ENCODE measurements at regions not wholly inside any gene's neighbourhood (a gene's known extent, or its start where the extent isn't known, plus 50 kb on each side); places are given as distances from the start of the nearest gene placed in this dataset.
A peak's percentile ranks its signal among the peaks of the same experiment; 100 is the strongest.

DNA sequence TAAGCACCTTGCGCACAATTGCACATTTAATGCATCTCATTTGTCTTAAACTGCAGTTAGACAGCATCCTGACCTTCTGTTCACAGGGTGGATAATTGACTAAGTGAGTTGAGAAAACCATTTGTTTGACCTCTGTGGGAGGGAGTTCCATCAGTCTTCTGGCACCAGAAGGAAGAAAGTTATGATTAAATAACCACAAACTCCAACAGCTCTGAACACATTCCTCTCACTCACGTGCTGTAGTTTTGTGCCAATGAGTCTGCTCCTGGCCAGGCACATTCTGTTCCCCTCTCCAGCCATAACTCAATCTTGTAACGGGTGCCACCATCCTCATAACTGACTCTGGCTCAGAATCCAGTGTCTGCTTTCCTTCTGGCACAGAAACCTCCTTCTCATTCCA is 817.2 kb downstream of the SLITRK1 start:
- Histone ChIP-seq H3K79me2 (ENCODE audit: low read length) (no peaks in the 10 kb centered on the region), H3F3A (ENCODE audit: low read length, unreplicated experiment) (no peaks in the 10 kb centered on the region), H3K9me3 (ENCODE audit: low read length) (no peaks in the 10 kb centered on the region), H3K27me3 (ENCODE audit: low read length) (no peaks in the 10 kb centered on the region), H3K9me2 (replicated peaks; ENCODE audit: low read length) (no peaks in the 10 kb centered on the region), H3K36me3 (ENCODE audit: low read depth, low read length) (no peaks in the 10 kb centered on the region), H4K20me1 (ENCODE audit: low read length) (no peaks in the 10 kb centered on the region), H3K9ac (ENCODE audit: low read length) (no peak overlapping the region), H3K4me3 (ENCODE audit: low read length) (no peak overlapping the region), H3K4me1 (ENCODE audit: insufficient read depth, low read length) (no peaks in the 10 kb centered on the region), H3K4me2 (ENCODE audit: low read length) (no peak overlapping the region), H2AFZ (ENCODE audit: low read length) (no peak overlapping the region), H3K27ac (ENCODE audit: low read length) (no peak overlapping the region)
- TF ChIP-seq EZH2 (IDR thresholded peaks at IDR 0.05; ENCODE audit: low read length, unreplicated experiment): no peak
- TF ChIP-seq EZH2phosphoT487 (IDR thresholded peaks at IDR 0.05; ENCODE audit: borderline replicate concordance, low read length): no peak
- TF ChIP-seq, protein P1, sequence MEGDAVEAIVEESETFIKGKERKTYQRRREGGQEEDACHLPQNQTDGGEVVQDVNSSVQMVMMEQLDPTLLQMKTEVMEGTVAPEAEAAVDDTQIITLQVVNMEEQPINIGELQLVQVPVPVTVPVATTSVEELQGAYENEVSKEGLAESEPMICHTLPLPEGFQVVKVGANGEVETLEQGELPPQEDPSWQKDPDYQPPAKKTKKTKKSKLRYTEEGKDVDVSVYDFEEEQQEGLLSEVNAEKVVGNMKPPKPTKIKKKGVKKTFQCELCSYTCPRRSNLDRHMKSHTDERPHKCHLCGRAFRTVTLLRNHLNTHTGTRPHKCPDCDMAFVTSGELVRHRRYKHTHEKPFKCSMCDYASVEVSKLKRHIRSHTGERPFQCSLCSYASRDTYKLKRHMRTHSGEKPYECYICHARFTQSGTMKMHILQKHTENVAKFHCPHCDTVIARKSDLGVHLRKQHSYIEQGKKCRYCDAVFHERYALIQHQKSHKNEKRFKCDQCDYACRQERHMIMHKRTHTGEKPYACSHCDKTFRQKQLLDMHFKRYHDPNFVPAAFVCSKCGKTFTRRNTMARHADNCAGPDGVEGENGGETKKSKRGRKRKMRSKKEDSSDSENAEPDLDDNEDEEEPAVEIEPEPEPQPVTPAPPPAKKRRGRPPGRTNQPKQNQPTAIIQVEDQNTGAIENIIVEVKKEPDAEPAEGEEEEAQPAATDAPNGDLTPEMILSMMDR (conservative IDR thresholded peaks at IDR 0.05; ENCODE audit: low read depth, low read length): no peak
- no peak for ATAC-seq
- no peak for DNase-seq
- intact Hi-C loops (cut with micrococcal nuclease): no loop called here
- BruUV-seq (replicated peaks): no TSS peak
- CTCF ChIA-PET: no interaction called here
- POLR2A ChIA-PET (ENCODE audit: unreplicated experiment): no interaction called here

DNA sequence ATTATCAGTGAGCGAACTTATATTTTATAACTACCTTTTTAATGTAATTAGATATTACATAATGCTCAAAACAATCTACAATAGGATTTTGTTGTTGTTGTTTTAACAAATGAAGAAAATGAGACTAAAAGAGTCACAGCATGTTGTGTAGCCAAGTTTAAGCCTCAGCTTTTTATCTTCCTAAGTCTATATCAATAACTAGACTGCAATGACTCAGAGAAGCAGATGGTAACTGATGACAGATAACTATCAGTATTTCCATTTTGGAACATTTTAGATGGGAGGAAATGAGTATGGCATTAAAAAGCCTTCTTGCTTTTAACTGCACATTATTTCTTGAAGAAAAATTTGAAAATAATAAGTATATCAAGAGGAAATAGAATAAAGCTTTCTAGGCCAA is 825.2 kb downstream of the SLITRK1 start:
- intact Hi-C loops (cut with micrococcal nuclease): no loop called here
- ChIA-PET CTCF (no interaction called here), POLR2A (ENCODE audit: unreplicated experiment) (no interaction called here)
- Histone ChIP-seq H3K27ac (ENCODE audit: low read length) (no peak overlapping the region), H3K9me2 (replicated peaks; ENCODE audit: low read length) (no peaks in the 10 kb centered on the region), H3F3A (ENCODE audit: low read length, unreplicated experiment) (no peaks in the 10 kb centered on the region), H3K4me1 (ENCODE audit: insufficient read depth, low read length) (no peaks in the 10 kb centered on the region), H3K9me3 (ENCODE audit: low read length) (no peaks in the 10 kb centered on the region), H3K9ac (ENCODE audit: low read length) (no peak overlapping the region), H4K20me1 (ENCODE audit: low read length) (no peaks in the 10 kb centered on the region), H3K4me3 (ENCODE audit: low read length) (no peak overlapping the region), H3K36me3 (ENCODE audit: low read depth, low read length) (no peaks in the 10 kb centered on the region), H3K79me2 (ENCODE audit: low read length) (no peaks in the 10 kb centered on the region), H2AFZ (ENCODE audit: low read length) (no peak overlapping the region), H3K4me2 (ENCODE audit: low read length) (no peak overlapping the region), H3K27me3 (ENCODE audit: low read length) (no peaks in the 10 kb centered on the region)
- no TSS peak for BruUV-seq (replicated peaks)
- ATAC-seq (no peak), DNase-seq (peak; percentile 14)
- TF ChIP-seq EZH2phosphoT487 (IDR thresholded peaks at IDR 0.05; ENCODE audit: borderline replicate concordance, low read length) (no peak), EZH2 (IDR thresholded peaks at IDR 0.05; ENCODE audit: low read length, unreplicated experiment) (no peak)
- TF ChIP-seq, protein P1 (conservative IDR thresholded peaks at IDR 0.05; ENCODE audit: low read depth, low read length): no peak

DNA sequence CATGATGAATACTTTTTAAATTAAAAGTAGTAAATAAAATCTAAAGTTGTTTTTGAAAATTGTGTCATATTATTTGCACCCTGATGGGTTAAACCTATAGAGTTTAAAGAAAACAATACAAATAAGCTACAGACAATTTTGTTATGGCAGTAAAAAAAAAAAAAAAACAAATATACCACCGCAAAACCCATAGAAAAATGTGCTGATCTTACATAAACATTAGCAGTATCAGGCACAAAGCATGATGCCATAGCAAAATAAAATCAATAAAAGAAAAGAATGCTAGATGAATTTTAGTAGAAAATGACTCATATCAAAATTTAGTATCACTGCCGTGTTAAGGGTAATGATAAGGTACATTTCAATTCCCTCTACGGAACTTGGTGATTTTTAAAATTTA is 826.0 kb downstream of the SLITRK1 start:
- no peak overlapping the region for H3K9ac ChIP-seq (ENCODE audit: low read length)
- ATAC-seq (no peak), DNase-seq (no peak)
- H3F3A ChIP-seq (ENCODE audit: low read length, unreplicated experiment): no peaks in the 10 kb centered on the region
- H3K4me2 ChIP-seq (ENCODE audit: low read length): no peak overlapping the region
- H3K27me3 ChIP-seq (ENCODE audit: low read length): no peaks in the 10 kb centered on the region
- H3K4me1 ChIP-seq (ENCODE audit: insufficient read depth, low read length): no peaks in the 10 kb centered on the region
- no peaks in the 10 kb centered on the region for H4K20me1 ChIP-seq (ENCODE audit: low read length)
- no peaks in the 10 kb centered on the region for H3K79me2 ChIP-seq (ENCODE audit: low read length)
- H3K4me3 ChIP-seq (ENCODE audit: low read length): no peak overlapping the region
- no TSS peak for BruUV-seq (replicated peaks)
- no peak for TF ChIP-seq EZH2 (IDR thresholded peaks at IDR 0.05; ENCODE audit: low read length, unreplicated experiment)
- no peak for TF ChIP-seq EZH2phosphoT487 (IDR thresholded peaks at IDR 0.05; ENCODE audit: borderline replicate concordance, low read length)
- TF ChIP-seq, protein P1 (conservative IDR thresholded peaks at IDR 0.05; ENCODE audit: low read depth, low read length): no peak
- H3K27ac ChIP-seq (ENCODE audit: low read length): no peak overlapping the region
- no peaks in the 10 kb centered on the region for H3K9me3 ChIP-seq (ENCODE audit: low read length)
- H3K36me3 ChIP-seq (ENCODE audit: low read depth, low read length): no peaks in the 10 kb centered on the region
- POLR2A ChIA-PET (ENCODE audit: unreplicated experiment): no interaction called here
- no peaks in the 10 kb centered on the region for H3K9me2 ChIP-seq (replicated peaks; ENCODE audit: low read length)
- CTCF ChIA-PET: no interaction called here
- intact Hi-C loops (cut with micrococcal nuclease): no loop called here
- no peak overlapping the region for H2AFZ ChIP-seq (ENCODE audit: low read length)
